ENCODE measurements at regions not wholly inside any gene's neighbourhood (a gene's known extent, or its start where the extent isn't known, plus 50 kb on each side); places are given as distances from the start of the nearest gene placed in this dataset.

- no peak overlapping the region for H3K4me3 ChIP-seq (replicated peaks in 1 of 3; ENCODE audit: low read depth in 2 of 3, low read length in 3 of 3)
- WGBS (ENCODE audit: insufficient coverage): 97% methylated on average over 15 of the region's 21 CpGs
- H3K4me3 Mint-ChIP-seq: no peak overlapping the region
- no peaks in the 10 kb centered on the region for H3K27me3 ChIP-seq (ENCODE audit: control insufficient read depth in 2 of 2, insufficient read depth in 2 of 2, low read length in 2 of 2)
- H3K9me3 ChIP-seq (replicated peaks in 1 of 2; ENCODE audit: control insufficient read depth in 1 of 2, insufficient read depth in 1 of 2, low read length in 2 of 2): no peaks in the 10 kb centered on the region
- H3K4me1 ChIP-seq (ENCODE audit: control insufficient read depth in 1 of 2, insufficient read depth in 2 of 2, low read length in 2 of 2): no peaks in the 10 kb centered on the region
- H3K27ac ChIP-seq (ENCODE audit: low read depth in 1 of 2, low read length in 2 of 2): no peak overlapping the region
- no peak overlapping the region for H2AFZ ChIP-seq (ENCODE audit: insufficient read depth, low read depth, low read length, poor library complexity, severe bottlenecking)
- H3K36me3 Mint-ChIP-seq: no peaks in the 10 kb centered on the region
- no peaks in the 10 kb centered on the region for H4K20me1 ChIP-seq (ENCODE audit: insufficient read depth, low read length)
- TF ChIP-seq CTCF (IDR thresholded peaks at IDR 0.05): no peak
- DNase-seq: no peak
- no peaks in the 10 kb centered on the region for H3K9me3 Mint-ChIP-seq
- no peaks in the 10 kb centered on the region for H3K79me2 ChIP-seq (ENCODE audit: insufficient read depth, low read length)
- no peak overlapping the region for H3K27ac Mint-ChIP-seq
- H3K36me3 ChIP-seq (replicated peaks in 1 of 2; ENCODE audit: control insufficient read depth in 1 of 2, insufficient read depth in 2 of 2, low read length in 2 of 2): no peaks in the 10 kb centered on the region
- peaks cover 0 to under 1% (median 0%) of the 10 kb centered on the region in 3 donors for H3K27me3 Mint-ChIP-seq (ENCODE audit: low read depth in 3 of 3)
- H3K4me2 ChIP-seq (replicated peaks; ENCODE audit: extremely low read depth, low read length, poor library complexity, severe bottlenecking): no peak overlapping the region
- H3K9ac ChIP-seq (ENCODE audit: insufficient read depth, low read length, poor library complexity, severe bottlenecking): no peak overlapping the region
- H3K4me1 Mint-ChIP-seq: peaks cover 6% of the 10 kb centered on the region
- intact Hi-C loops (cut with micrococcal nuclease): no loop called here
These were observed 182.8 kb upstream of the MBL2 start for GRCh38 chr10:52955337-52955736.

- Histone ChIP-seq H4K20me1 (ENCODE audit: insufficient read depth, low read length) (no peaks in the 10 kb centered on the region), H3K27ac (ENCODE audit: low read depth in 1 of 2, low read length in 2 of 2) (no peak overlapping the region), H3K9me3 (replicated peaks in 1 of 2; ENCODE audit: control insufficient read depth in 1 of 2, insufficient read depth in 1 of 2, low read length in 2 of 2) (no peaks in the 10 kb centered on the region), H3K27me3 (ENCODE audit: control insufficient read depth in 2 of 2, insufficient read depth in 2 of 2, low read length in 2 of 2) (no peaks in the 10 kb centered on the region), H3K36me3 (replicated peaks in 1 of 2; ENCODE audit: control insufficient read depth in 1 of 2, insufficient read depth in 2 of 2, low read length in 2 of 2) (no peaks in the 10 kb centered on the region), H3K4me2 (replicated peaks; ENCODE audit: extremely low read depth, low read length, poor library complexity, severe bottlenecking) (no peak overlapping the region), H3K9ac (ENCODE audit: insufficient read depth, low read length, poor library complexity, severe bottlenecking) (no peak overlapping the region), H3K4me3 (replicated peaks in 1 of 3; ENCODE audit: low read depth in 2 of 3, low read length in 3 of 3) (no peak overlapping the region), H3K79me2 (ENCODE audit: insufficient read depth, low read length) (no peaks in the 10 kb centered on the region), H3K4me1 (ENCODE audit: control insufficient read depth in 1 of 2, insufficient read depth in 2 of 2, low read length in 2 of 2) (no peaks in the 10 kb centered on the region), H2AFZ (ENCODE audit: insufficient read depth, low read depth, low read length, poor library complexity, severe bottlenecking) (no peak overlapping the region)
- DNase-seq: no peak
- peaks cover 6% of the 10 kb centered on the region for H3K4me1 Mint-ChIP-seq
- WGBS (ENCODE audit: insufficient coverage): 89% methylated on average over 3 of the region's 5 CpGs
- no peak for TF ChIP-seq CTCF (IDR thresholded peaks at IDR 0.05)
- H3K4me3 Mint-ChIP-seq: no peak overlapping the region
- no peaks in the 10 kb centered on the region for H3K36me3 Mint-ChIP-seq
- H3K9me3 Mint-ChIP-seq: no peaks in the 10 kb centered on the region
- no peak overlapping the region for H3K27ac Mint-ChIP-seq
- intact Hi-C loops (cut with micrococcal nuclease): no loop called here
- peaks cover 0 to 1% (median 0%) of the 10 kb centered on the region in 3 donors for H3K27me3 Mint-ChIP-seq (ENCODE audit: low read depth in 3 of 3)
These were observed 181.8 kb upstream of the MBL2 start for GRCh38 chr10:52954407-52954806.
